ENCODE measurements at regions not wholly inside any gene's neighbourhood (a gene's known extent, or its start where the extent isn't known, plus 50 kb on each side); places are given as distances from the start of the nearest gene placed in this dataset.

DNA sequence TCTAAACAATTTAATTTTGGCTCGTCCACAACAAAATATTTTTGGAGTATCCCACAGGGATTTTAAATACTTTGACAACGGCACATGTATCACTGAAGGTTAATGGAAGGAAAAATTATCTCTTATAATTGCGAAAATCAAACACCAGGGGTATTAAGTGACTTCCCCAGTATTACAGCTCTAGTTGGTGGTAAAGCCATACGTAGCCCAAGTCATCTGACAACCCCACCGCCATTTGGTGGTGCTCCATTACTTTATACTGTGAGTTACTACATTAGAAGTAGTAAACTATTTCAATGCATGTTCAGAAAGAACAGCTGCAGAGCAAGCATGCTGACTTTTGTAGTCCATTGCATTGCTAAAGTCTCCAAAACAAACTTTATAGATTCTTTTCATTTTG, 179.7 kb downstream of the HGF start:
- no peak overlapping the region for H3K4me3 ChIP-seq (ENCODE audit: insufficient read depth, low read length)
- H3K36me3 ChIP-seq (ENCODE audit: insufficient read depth, low read length): no peaks in the 10 kb centered on the region
- no peak overlapping the region for H2AFZ ChIP-seq (ENCODE audit: low read length)
- H3K27ac ChIP-seq (ENCODE audit: low read depth, low read length): no peak overlapping the region
- peaks cover 3% of the 10 kb centered on the region for H3K4me1 ChIP-seq (ENCODE audit: insufficient read depth, low read length)
- H3K9me3 ChIP-seq (ENCODE audit: low read depth, low read length): no peaks in the 10 kb centered on the region
- H4K20me1 ChIP-seq (ENCODE audit: insufficient read depth, low read length): no peaks in the 10 kb centered on the region
- H3K79me2 ChIP-seq (ENCODE audit: insufficient read depth, low read length): no peaks in the 10 kb centered on the region
- no peaks in the 10 kb centered on the region for H3K27me3 ChIP-seq (ENCODE audit: insufficient read depth, low read length)
- TF ChIP-seq, protein P1, sequence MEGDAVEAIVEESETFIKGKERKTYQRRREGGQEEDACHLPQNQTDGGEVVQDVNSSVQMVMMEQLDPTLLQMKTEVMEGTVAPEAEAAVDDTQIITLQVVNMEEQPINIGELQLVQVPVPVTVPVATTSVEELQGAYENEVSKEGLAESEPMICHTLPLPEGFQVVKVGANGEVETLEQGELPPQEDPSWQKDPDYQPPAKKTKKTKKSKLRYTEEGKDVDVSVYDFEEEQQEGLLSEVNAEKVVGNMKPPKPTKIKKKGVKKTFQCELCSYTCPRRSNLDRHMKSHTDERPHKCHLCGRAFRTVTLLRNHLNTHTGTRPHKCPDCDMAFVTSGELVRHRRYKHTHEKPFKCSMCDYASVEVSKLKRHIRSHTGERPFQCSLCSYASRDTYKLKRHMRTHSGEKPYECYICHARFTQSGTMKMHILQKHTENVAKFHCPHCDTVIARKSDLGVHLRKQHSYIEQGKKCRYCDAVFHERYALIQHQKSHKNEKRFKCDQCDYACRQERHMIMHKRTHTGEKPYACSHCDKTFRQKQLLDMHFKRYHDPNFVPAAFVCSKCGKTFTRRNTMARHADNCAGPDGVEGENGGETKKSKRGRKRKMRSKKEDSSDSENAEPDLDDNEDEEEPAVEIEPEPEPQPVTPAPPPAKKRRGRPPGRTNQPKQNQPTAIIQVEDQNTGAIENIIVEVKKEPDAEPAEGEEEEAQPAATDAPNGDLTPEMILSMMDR (IDR thresholded peaks at IDR 0.05; ENCODE audit: extremely low read depth, low read depth, low read length): no peak
- no peak overlapping the region for H3K4me2 ChIP-seq (ENCODE audit: insufficient read depth, low read length)
- no peak for DNase-seq (ENCODE audit: insufficient read length, low spot score, missing footprints)

DNA sequence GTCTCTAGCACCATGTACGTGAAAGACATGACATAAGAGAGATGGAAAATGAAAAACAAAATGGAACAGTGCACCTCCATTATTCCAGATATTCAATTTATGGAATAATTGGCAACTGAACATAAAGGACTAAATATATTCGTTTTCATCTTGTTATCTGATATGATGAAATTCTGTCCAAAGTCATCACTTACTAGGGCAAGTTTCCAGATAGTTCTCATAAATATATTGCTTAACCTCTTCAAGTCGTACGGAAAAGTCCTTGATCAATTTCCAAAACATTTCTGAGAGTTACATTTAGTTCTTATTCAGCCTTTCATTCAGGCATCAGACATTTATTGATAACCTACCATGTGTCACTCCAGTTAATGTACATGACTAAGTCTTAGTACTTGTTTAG, 185.2 kb downstream of the HGF start:
- Histone ChIP-seq H3K27me3 (ENCODE audit: insufficient read depth, low read length) (no peaks in the 10 kb centered on the region), H3K4me3 (ENCODE audit: insufficient read depth, low read length) (no peak overlapping the region), H2AFZ (ENCODE audit: low read length) (peak overlapping the region; percentile 48), H3K27ac (ENCODE audit: low read depth, low read length) (no peak overlapping the region), H3K4me1 (ENCODE audit: insufficient read depth, low read length) (peaks cover 22% of the 10 kb centered on the region), H4K20me1 (ENCODE audit: insufficient read depth, low read length) (no peaks in the 10 kb centered on the region), H3K4me2 (ENCODE audit: insufficient read depth, low read length) (no peak overlapping the region), H3K79me2 (ENCODE audit: insufficient read depth, low read length) (no peaks in the 10 kb centered on the region), H3K9me3 (ENCODE audit: low read depth, low read length) (no peaks in the 10 kb centered on the region), H3K36me3 (ENCODE audit: insufficient read depth, low read length) (no peaks in the 10 kb centered on the region)
- DNase-seq (ENCODE audit: insufficient read length, low spot score, missing footprints): no peak
- TF ChIP-seq, protein P1 (IDR thresholded peaks at IDR 0.05; ENCODE audit: extremely low read depth, low read depth, low read length): no peak

DNA sequence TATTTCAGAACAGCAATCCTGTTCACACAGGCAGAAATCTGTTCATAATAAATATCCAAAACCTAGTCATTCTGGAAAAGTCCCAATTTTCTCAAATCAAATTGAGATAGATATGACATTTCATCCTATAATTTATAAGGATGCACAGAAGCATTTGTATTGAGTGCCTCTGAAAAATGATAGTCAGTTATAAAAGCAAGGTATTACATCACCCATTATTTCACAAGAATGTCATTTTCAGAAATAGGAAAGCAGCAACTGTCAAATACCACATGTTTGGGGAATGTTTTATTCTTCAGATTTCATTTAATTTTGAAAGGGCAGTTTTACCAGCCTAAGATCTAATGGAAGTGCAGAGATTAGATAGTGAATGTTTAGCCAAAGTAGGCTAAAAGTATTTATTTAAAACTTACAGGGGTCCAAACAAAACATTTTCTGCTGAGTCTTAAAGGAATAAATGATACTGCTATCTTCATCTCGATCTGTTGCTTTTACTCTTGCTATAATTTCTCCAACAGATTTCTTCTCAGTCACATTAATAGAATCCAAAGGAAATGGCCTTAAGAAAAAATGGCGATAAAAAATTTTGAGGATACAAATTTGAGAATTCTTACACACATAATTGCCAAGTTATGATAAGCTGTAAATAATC, 185.8 kb downstream of the HGF start:
- Histone ChIP-seq H4K20me1 (ENCODE audit: insufficient read depth, low read length) (no peaks in the 10 kb centered on the region), H3K36me3 (ENCODE audit: insufficient read depth, low read length) (no peaks in the 10 kb centered on the region), H2AFZ (ENCODE audit: low read length) (no peak overlapping the region), H3K9me3 (ENCODE audit: low read depth, low read length) (no peaks in the 10 kb centered on the region), H3K4me1 (ENCODE audit: insufficient read depth, low read length) (peaks cover 22% of the 10 kb centered on the region), H3K27ac (ENCODE audit: low read depth, low read length) (no peak overlapping the region), H3K4me2 (ENCODE audit: insufficient read depth, low read length) (no peak overlapping the region), H3K4me3 (ENCODE audit: insufficient read depth, low read length) (no peak overlapping the region), H3K27me3 (ENCODE audit: insufficient read depth, low read length) (no peaks in the 10 kb centered on the region), H3K79me2 (ENCODE audit: insufficient read depth, low read length) (no peaks in the 10 kb centered on the region)
- TF ChIP-seq, protein P1 (IDR thresholded peaks at IDR 0.05; ENCODE audit: extremely low read depth, low read depth, low read length): no peak
- peak; percentile 36 for DNase-seq (ENCODE audit: insufficient read length, low spot score, missing footprints)

DNA sequence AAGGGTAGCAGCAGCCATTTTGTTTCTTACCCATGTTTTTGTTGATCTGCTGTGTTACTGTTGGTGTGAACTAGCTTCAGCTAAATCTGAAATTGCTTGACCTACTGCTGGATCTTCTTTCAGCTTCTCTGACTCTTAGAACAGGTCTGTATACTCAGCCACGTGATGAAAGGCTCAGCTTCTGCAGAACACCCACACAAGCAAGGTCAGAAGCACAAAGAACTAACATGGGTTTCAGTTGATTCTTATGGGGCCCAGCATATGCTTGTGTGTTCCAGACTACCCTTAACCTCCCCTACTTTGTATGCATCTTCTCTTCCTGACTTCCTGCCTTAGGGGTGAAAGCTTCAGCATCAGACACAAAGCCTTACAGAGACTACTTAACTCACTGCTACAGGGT, 186.8 kb downstream of the HGF start:
- H3K27ac ChIP-seq (ENCODE audit: low read depth, low read length): no peak overlapping the region
- no peak overlapping the region for H3K4me2 ChIP-seq (ENCODE audit: insufficient read depth, low read length)
- peaks cover 22% of the 10 kb centered on the region for H3K4me1 ChIP-seq (ENCODE audit: insufficient read depth, low read length)
- H4K20me1 ChIP-seq (ENCODE audit: insufficient read depth, low read length): no peaks in the 10 kb centered on the region
- H2AFZ ChIP-seq (ENCODE audit: low read length): peak overlapping the region; percentile 69
- DNase-seq (ENCODE audit: insufficient read length, low spot score, missing footprints): no peak
- H3K79me2 ChIP-seq (ENCODE audit: insufficient read depth, low read length): no peaks in the 10 kb centered on the region
- TF ChIP-seq, protein P1 (IDR thresholded peaks at IDR 0.05; ENCODE audit: extremely low read depth, low read depth, low read length): no peak
- H3K9me3 ChIP-seq (ENCODE audit: low read depth, low read length): no peaks in the 10 kb centered on the region
- no peaks in the 10 kb centered on the region for H3K36me3 ChIP-seq (ENCODE audit: insufficient read depth, low read length)
- H3K4me3 ChIP-seq (ENCODE audit: insufficient read depth, low read length): no peak overlapping the region
- no peaks in the 10 kb centered on the region for H3K27me3 ChIP-seq (ENCODE audit: insufficient read depth, low read length)
